Vagina (tissue), 2 donors: ENCODE measurements at regions not wholly inside any gene's neighbourhood (a gene's known extent, or its start where the extent isn't known, plus 50 kb on each side); places are given as distances from the start of the nearest gene placed in this dataset.

ENCODE experiments used
- CTCF ChIP-seq, 3 experiments: fragments of 450-650 bp in 2 of 3; fragments of 200-600 bp in 1 of 3; sonication (generic) in 1 of 3; IDR thresholded peaks; one replicate each; pipeline ENCODE4 v1.5.1; 2017 to 2019; ENCODE audit warnings: antibody characterized with exemption in 3 of 3, mild to moderate bottlenecking in 2 of 3, moderate library complexity in 2 of 3
- POLR2A ChIP-seq, 2 donors: fragments of 450-650 bp; IDR thresholded peaks; one replicate each; pipeline ENCODE4 v1.6.1; 2017; ENCODE audit warnings: antibody characterized with exemption in 2 of 2, mild to moderate bottlenecking in 2 of 2, moderate library complexity in 2 of 2
- POLR2AphosphoS5 ChIP-seq, 2 donors: sonication (generic); formaldehyde crosslinking; IDR thresholded peaks; one replicate each; pipeline ENCODE4 v1.9.0; 2017; ENCODE audit warnings: antibody characterized with exemption in 2 of 2, mild to moderate bottlenecking in 2 of 2, low read depth in 1 of 2; ENCODE audit not compliant: insufficient read depth in 1 of 2

DNA sequence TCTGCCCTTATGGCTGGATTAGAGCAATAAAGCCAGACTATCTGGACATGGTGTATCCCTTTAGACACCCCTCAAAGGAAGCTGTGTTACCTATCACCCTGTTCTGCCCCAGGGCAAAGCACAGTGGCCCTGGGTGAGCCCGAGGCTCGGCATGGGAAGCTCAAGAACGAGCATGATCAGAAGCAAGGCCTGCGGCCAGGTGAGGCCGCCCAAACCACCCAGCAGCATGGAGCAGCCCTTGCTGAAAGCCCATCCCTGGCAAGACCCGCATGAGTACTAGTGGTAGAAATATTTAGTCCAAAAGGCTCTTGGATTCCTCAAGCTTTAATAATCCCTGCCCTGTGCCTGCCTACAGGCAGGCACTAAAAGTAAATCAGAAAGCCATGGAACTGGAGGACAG, 261.1 kb downstream of the MEX3B start:
- no peak for TF ChIP-seq POLR2AphosphoS5 (IDR thresholded peaks at IDR 0.05; ENCODE audit: insufficient read depth in 1 of 2, low read depth in 1 of 2)
- no peak for TF ChIP-seq CTCF (IDR thresholded peaks at IDR 0.05)
- TF ChIP-seq POLR2A (IDR thresholded peaks at IDR 0.05), result no peak
